GM12892 (cell line): ENCODE measurements at regions not wholly inside any gene's neighbourhood (a gene's known extent, or its start where the extent isn't known, plus 50 kb on each side); places are given as distances from the start of the nearest gene placed in this dataset.

Experiments
- DNase-seq: peaks from one replicate; pipeline ENCODE4 v3.0.0; 2011; ENCODE audit not compliant: insufficient read length
- FAIRE-seq: peaks from 2 replicates; lab custom pipeline; 2011; peaks lifted over from hg19 to GRCh38; lab: Jason Lieb, UNC
- POLR2A ChIP-seq: IDR thresholded peaks from 2 replicates; pipeline ENCODE4 v1.6.1; 2011; ENCODE audit warnings: low read depth, low read length, control low read depth
- POLR2AphosphoS5 ChIP-seq: IDR thresholded peaks from 2 replicates; pipeline ENCODE4 v1.6.1; 2011; ENCODE audit warnings: low read depth, low read length, control low read depth
- TAF1 ChIP-seq: IDR thresholded peaks from 2 replicates; pipeline ENCODE4 v1.6.1; 2011; ENCODE audit warnings: low read depth, mild to moderate bottlenecking, control low read depth, low read length, borderline replicate concordance

DNA sequence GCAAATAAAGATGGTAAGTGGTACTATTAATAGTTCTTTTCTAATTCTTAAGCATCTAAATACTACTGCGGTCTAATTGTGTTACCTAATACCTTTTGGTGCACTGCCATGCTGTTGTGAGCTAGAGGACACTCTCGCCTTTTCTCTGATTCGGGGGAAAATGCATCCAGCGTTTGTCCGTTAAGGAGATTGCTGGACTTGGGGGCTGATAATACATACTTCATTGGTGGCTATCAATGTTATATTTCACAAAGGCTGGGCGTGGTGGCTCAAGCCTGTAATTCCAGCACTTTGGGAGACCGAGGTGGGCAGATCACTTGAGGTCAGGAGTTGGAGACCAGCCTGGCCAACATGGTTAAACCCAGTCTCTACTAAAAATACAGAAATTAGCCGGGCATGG lies 141.7 kb upstream of the TWIST2 start:
- no peak for DNase-seq
- TF ChIP-seq POLR2AphosphoS5 = no peak
- no peak for TF ChIP-seq TAF1
- no peak for TF ChIP-seq POLR2A
- FAIRE-seq = no peak

- DNase-seq (no peak), FAIRE-seq (no peak)
- TF ChIP-seq POLR2A (no peak), TAF1 (no peak), POLR2AphosphoS5 (no peak)
Observed at GRCh38 chr2:238706673-238707072, 141.2 kb upstream of the TWIST2 start.

DNA sequence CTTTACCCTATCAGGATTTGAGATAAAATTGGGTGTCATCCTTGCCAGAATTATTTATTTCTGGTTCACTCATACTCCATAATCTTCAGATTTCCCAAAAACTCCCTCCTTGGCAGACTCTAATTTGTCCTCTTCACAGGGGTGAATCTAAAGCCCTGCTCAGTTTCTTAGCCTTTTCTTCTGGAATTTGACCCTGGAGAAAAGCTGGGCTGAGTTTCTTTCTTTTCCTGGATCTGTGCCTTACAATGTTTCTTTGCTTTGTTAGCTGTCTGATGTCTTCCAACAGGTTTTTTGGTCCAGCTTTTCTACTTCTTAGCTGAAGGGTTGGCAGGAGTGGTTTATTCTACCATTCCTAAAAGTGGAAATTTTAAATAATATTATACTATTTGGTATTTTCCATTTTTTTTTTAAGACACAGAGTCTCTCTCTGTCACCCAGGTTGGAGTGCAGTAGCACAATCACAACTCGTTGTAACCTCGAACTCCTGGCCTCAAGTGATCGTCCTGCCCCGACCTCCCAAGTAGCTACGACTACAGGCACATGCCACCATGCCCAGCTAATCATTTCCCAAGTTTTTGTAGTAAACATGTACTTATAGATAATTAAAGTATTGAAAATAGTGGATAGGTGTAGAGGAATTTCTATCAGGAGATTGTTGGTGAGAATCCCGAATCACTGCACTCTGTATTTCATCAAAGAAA lies 138.4 kb upstream of the TWIST2 start:
- TF ChIP-seq POLR2AphosphoS5 (no peak), POLR2A (no peak), TAF1 (no peak)
- no peak for DNase-seq
- no peak for FAIRE-seq

- no peak for FAIRE-seq
- DNase-seq = no peak
- no peak for TF ChIP-seq POLR2A
- no peak for TF ChIP-seq POLR2AphosphoS5
- no peak for TF ChIP-seq TAF1
Observed at GRCh38 chr2:238710032-238710735, 137.7 kb upstream of the TWIST2 start.

GRCh38 chr2:238710787-238711186 lies 137.1 kb upstream of the TWIST2 start:
- TF ChIP-seq TAF1 (no peak), POLR2AphosphoS5 (no peak), POLR2A (no peak)
- DNase-seq (no peak), FAIRE-seq (no peak)

DNA sequence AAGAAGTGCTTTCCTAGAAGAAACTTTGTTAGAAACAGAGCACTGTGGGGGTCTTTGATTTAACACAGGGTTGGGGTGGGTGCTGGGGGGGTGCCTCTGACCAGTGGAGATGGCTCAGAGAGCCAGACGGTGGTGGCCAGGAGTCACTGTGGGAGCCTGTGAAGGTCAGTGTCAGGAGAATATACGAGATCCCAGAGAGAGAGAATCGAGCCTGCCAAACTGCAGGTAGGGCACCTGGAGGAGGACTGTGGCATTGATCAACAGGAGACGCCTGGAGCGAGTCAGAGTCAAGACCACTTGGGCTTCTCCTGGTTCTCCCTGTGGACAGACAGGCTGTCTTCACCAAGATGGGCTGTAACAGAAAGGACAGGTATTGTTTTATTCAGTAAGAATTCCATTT lies 136.5 kb upstream of the TWIST2 start:
- TF ChIP-seq POLR2AphosphoS5 (no peak), POLR2A (no peak), TAF1 (no peak)
- FAIRE-seq (no peak), DNase-seq (no peak)

DNA sequence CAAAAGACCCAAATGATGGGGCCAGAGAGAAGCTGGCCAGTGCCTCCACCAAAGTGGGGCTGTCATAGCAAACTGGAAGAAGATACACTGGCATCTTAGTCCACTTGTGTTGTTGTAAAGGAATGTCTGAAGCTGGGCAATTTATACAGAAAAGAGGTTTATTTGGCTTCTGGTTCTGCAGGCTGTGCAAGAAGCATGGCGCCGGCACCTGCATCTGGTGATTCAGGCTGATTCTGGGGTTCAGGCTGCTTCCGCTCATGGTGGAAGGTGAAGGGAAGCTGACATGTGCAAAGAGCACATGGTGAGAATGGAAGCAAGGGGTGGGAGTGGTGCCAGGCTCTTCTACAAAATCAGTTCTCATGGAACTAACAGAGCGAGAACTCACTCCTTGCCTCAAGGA lies 135.9 kb upstream of the TWIST2 start:
- DNase-seq = no peak
- FAIRE-seq = no peak
- TF ChIP-seq POLR2AphosphoS5 (no peak), TAF1 (no peak), POLR2A (no peak)

- TF ChIP-seq POLR2AphosphoS5 = no peak
- no peak for TF ChIP-seq TAF1
- TF ChIP-seq POLR2A = no peak
- FAIRE-seq (peak; percentile 38), DNase-seq (no peak)
Observed at GRCh38 chr2:238713198-238713826, 134.6 kb upstream of the TWIST2 start.

DNA sequence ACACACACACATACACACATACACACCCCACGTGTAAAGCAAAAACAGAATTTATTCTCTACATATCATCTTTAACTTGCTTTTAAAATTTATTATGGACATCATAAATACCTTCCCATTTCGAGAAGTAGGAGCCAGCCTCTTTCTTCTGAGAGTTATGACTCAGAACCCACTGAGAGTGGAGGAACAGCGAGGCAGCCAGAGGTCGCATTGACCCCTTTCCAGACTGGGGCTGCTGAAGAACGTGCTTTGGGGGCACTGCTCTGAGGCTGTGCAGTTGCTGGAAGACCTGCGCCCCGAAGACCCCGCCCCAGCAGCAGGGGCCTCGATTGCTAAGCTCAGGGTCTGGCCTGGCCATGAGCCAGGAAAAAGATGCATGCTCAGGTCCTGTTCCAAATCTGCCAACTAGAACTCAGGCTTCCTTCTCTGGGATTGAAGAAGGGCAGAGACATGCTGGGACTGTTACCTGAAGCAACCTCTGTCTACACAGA lies 133.8 kb upstream of the TWIST2 start:
- DNase-seq (no peak), FAIRE-seq (no peak)
- no peak for TF ChIP-seq TAF1
- TF ChIP-seq POLR2AphosphoS5 = no peak
- TF ChIP-seq POLR2A = no peak

DNA sequence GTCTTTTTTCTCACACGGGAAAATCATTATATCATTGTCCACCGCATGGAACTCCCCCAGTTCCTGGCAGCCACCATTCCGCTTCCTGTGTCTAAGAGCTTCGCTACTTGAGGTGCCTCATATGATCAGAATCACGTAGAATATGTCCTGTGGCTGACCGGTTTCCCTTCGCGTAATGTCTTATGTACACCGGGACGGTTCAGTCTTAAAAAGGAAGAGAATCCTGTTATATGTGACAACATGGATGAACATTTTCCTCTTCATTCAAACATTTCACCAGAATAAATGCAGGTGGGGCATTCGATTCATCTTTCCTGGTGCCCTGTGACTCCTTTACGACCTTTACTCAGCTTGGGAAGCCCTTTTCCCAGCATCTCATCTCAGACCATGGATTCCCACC lies 131.7 kb upstream of the TWIST2 start:
- DNase-seq = no peak
- TF ChIP-seq TAF1 (no peak), POLR2A (no peak), POLR2AphosphoS5 (no peak)
- no peak for FAIRE-seq

GRCh38 chr2:238716585-238716984 lies 131.3 kb upstream of the TWIST2 start:
- TF ChIP-seq POLR2AphosphoS5 = no peak
- TF ChIP-seq POLR2A = no peak
- TF ChIP-seq TAF1 = no peak
- no peak for DNase-seq
- no peak for FAIRE-seq
